DND-41 (cell line): ENCODE measurements at regions not wholly inside any gene's neighbourhood (a gene's known extent, or its start where the extent isn't known, plus 50 kb on each side); places are given as distances from the start of the nearest gene placed in this dataset.
"Not testable (repeated sequence)": the region's sequence is repeated elsewhere in the genome, so short reads cannot be mapped to it uniquely, and the experiment has no call there.

Experiments
- ATAC-seq: fragments of 200-7000 bp; cut with Tn5 transposase; 3 replicates; pipeline ENCODE4 v1.9.1; 2021; ENCODE audit warnings: low read depth; ENCODE audit not compliant: insufficient read depth
- DNase-seq: peaks from one replicate; pipeline ENCODE4 v3.0.0-alpha.2; 2020
- H2AFZ ChIP-seq: 2 replicates; pipeline ENCODE4 v1.6.0; 2012; ENCODE audit warnings: low read depth, low read length
- H3K27ac ChIP-seq: 2 replicates; pipeline ENCODE4 v1.5.1; 2012; ENCODE audit warnings: low read length, inconsistent platforms
- H3K27me3 ChIP-seq: fragments of 200-600 bp; sonication (generic); 2 replicates; pipeline ENCODE4 v1.6.0; 2012; ENCODE audit warnings: low read length, mild to moderate bottlenecking, inconsistent platforms; ENCODE audit not compliant: insufficient read depth, poor library complexity
- H3K36me3 ChIP-seq: 2 replicates; pipeline ENCODE4 v1.5.1; 2012; ENCODE audit warnings: low read length, inconsistent platforms; ENCODE audit not compliant: insufficient read depth
- H3K4me1 ChIP-seq: 2 replicates; pipeline ENCODE4 v1.5.1; 2012; ENCODE audit warnings: mild to moderate bottlenecking, low read length; ENCODE audit not compliant: insufficient read depth
- H3K4me2 ChIP-seq: 2 replicates; pipeline ENCODE4 v1.6.0; 2012; ENCODE audit warnings: mild to moderate bottlenecking, moderate library complexity, low read length, inconsistent platforms; ENCODE audit not compliant: insufficient read depth
- H3K4me3 ChIP-seq, 2 experiments: fragments of 200-600 bp in 1 of 2; shearing (Covaris generic) in 1 of 2; 2 replicates each; pipeline ENCODE4 v1.5.1; 2012 to 2016; ENCODE audit warnings: inconsistent platforms in 2 of 2, low read length in 2 of 2, mild to moderate bottlenecking in 2 of 2, low read depth in 1 of 2, moderate library complexity in 1 of 2
- H3K79me2 ChIP-seq: 2 replicates; pipeline ENCODE4 v1.6.0; 2012; ENCODE audit warnings: low read length, inconsistent platforms; ENCODE audit not compliant: insufficient read depth
- H3K9ac ChIP-seq: 2 replicates; pipeline ENCODE4 v1.6.0; 2012; ENCODE audit warnings: low read depth, mild to moderate bottlenecking, inconsistent platforms, low read length, moderate library complexity
- H3K9me3 ChIP-seq: 2 replicates; pipeline ENCODE4 v1.5.1; 2012; ENCODE audit warnings: low read length, moderate library complexity, mild to moderate bottlenecking, inconsistent platforms; ENCODE audit not compliant: insufficient read depth, severe bottlenecking
- H4K20me1 ChIP-seq: 2 replicates; pipeline ENCODE4 v1.6.0; 2012; ENCODE audit warnings: low read length; ENCODE audit not compliant: insufficient read depth
- CTCF ChIP-seq: IDR thresholded peaks from 2 replicates; pipeline ENCODE4 v1.5.1; 2012; ENCODE audit warnings: borderline replicate concordance, low read length, moderate library complexity, mild to moderate bottlenecking; ENCODE audit not compliant: poor library complexity, severe bottlenecking; ENCODE audit errors: extremely low read depth
- EZH2 ChIP-seq: IDR thresholded peaks from 3 replicates; pipeline ENCODE4 v1.6.1; 2012; ENCODE audit warnings: borderline replicate concordance, low read depth, mild to moderate bottlenecking, moderate library complexity, low read length, inconsistent platforms; ENCODE audit not compliant: severe bottlenecking

- H3K4me1 ChIP-seq = no peaks in the 10 kb centered on the region
- H2AFZ ChIP-seq = no peak overlapping the region
- no peak overlapping the region for H3K4me2 ChIP-seq
- no peak overlapping the region for H3K9ac ChIP-seq
- TF ChIP-seq CTCF (no peak), EZH2 (no peak)
- H3K27ac ChIP-seq = no peak overlapping the region
- peaks cover 2% of the 10 kb centered on the region for H3K9me3 ChIP-seq
- H3K79me2 ChIP-seq = no peaks in the 10 kb centered on the region
- H4K20me1 ChIP-seq = no peaks in the 10 kb centered on the region
- H3K36me3 ChIP-seq = no peaks in the 10 kb centered on the region
- H3K4me3 ChIP-seq = no peak overlapping the region
- no peaks in the 10 kb centered on the region for H3K27me3 ChIP-seq
- ATAC-seq (no peak), DNase-seq (no peak)
Measured at GRCh38 chr21:18000981-18001686, 182.0 kb upstream of the C21orf91 start.

GRCh38 chr21:17998599-17998998 lies 179.4 kb upstream of the C21orf91 start:
- H3K36me3 ChIP-seq = not testable (repeated sequence)

GRCh38 chr21:17989780-17990179 lies 170.6 kb upstream of the C21orf91 start:
- DNase-seq = no peak
- Histone ChIP-seq H3K4me2 (no peak overlapping the region), H3K79me2 (no peaks in the 10 kb centered on the region), H4K20me1 (no peaks in the 10 kb centered on the region), H3K4me1 (no peaks in the 10 kb centered on the region), H3K9ac (no peak overlapping the region), H2AFZ (no peak overlapping the region), H3K4me3 (no peak overlapping the region), H3K36me3 (no peaks in the 10 kb centered on the region), H3K27ac (no peak overlapping the region), H3K27me3 (no peaks in the 10 kb centered on the region), H3K9me3 (no peaks in the 10 kb centered on the region)
- no peak for ATAC-seq
- TF ChIP-seq EZH2 (no peak), CTCF (no peak)

More at GRCh38 chr21:17998599-17998998, 179.4 kb upstream of the C21orf91 start:
- ATAC-seq, H2AFZ ChIP-seq, H4K20me1 ChIP-seq, H3K4me2 ChIP-seq, H3K4me3 ChIP-seq, H3K9me3 ChIP-seq, H3K4me1 ChIP-seq, H3K9ac ChIP-seq, H3K27me3 ChIP-seq, DNase-seq, H3K79me2 ChIP-seq, H3K27ac ChIP-seq: not testable (repeated sequence)

- H3K4me2 ChIP-seq = no peak overlapping the region
- H3K9ac ChIP-seq = no peak overlapping the region
- no peaks in the 10 kb centered on the region for H3K36me3 ChIP-seq
- no peaks in the 10 kb centered on the region for H4K20me1 ChIP-seq
- H3K9me3 ChIP-seq = no peaks in the 10 kb centered on the region
- DNase-seq = no peak
- no peak for ATAC-seq
- TF ChIP-seq CTCF = no peak
- no peak overlapping the region for H3K27ac ChIP-seq
- H3K27me3 ChIP-seq = no peaks in the 10 kb centered on the region
- H3K4me1 ChIP-seq = no peaks in the 10 kb centered on the region
- H3K79me2 ChIP-seq = no peaks in the 10 kb centered on the region
- no peak overlapping the region for H3K4me3 ChIP-seq
- H2AFZ ChIP-seq = no peak overlapping the region
Measured at GRCh38 chr21:17988102-17988437, 168.9 kb upstream of the C21orf91 start.
